NCI-H128 (cell line): ENCODE measurements at regions not wholly inside any gene's neighbourhood (a gene's known extent, or its start where the extent isn't known, plus 50 kb on each side); places are given as distances from the start of the nearest gene placed in this dataset.

Source experiments
- DNase-seq: peaks from one replicate; lab custom pipeline; 2025; ENCODE audit not compliant: unreplicated experiment; lab: John Stamatoyannopoulos, UW

DNA sequence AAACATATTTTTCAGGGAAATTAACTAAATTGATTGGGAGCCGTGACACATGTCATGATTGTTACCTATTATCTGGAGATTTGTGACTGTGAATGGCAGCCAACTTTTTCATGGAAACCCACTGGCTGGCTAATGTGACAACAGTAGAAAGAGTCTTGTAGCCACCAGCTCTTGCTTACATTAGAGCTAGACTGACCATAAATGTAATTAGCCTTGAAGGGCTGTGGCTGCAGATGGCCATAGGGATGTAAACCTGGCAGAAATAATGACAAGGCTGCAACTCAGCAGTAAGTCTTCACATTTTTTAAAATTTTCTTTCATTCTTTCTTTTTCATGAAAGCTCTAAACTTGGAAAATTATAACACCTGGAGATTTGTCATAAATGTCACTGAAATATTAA lies 168.2 kb upstream of the ROBO2 start:
- no peak for DNase-seq

DNA sequence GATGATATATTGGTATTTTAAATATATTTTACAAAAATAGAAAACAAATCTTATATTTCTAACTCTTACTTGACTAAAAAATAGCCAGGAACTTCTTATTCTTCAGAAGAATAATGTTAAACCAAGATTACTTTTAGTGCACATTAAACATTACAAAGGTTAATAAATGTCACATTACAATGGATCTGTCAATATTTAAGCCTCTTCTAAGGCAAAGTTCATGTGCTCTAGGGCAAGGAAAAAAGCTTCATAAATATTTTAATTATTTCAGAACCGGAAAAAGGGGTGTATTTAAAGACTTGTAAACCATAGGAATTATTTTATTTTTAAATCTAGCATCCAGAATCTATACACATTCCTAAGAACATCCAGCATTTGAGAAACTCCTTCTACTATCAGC lies 166.9 kb upstream of the ROBO2 start:
- DNase-seq = no peak

DNA sequence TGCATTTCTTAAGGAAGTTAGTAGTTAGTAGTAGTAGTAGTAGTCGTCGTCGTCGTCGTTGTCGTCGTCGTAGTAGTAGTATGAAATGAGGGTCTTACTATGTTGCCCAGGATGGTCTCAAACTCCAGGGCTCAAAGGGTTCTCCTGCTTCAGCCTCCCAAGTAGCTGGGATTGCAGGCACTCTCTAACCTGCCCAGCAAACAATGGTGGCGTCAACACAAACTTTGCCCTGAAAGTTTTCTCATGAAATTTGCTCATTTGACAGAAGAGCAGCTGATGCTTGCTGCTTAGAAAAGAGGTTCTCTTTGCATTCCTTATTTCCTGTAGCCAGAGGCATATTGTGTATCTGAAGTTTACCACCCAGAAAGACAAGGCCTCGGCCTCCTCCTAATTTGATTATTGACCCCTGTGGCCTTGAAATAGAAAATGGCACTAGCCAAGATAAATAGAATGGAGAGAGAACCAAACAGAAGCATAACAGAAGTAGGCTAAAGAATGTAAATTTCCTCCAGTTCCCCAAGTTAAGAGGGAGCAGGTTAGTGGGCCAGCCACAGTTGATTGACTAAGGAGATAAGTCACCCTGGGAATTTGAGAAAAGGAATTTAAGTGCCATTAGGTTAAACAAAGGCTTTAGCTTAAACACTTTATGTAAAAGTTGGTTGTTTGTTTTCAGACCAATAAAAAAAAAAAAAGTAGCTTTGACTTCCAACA lies 166.2 kb upstream of the ROBO2 start:
- DNase-seq = no peak

DNA sequence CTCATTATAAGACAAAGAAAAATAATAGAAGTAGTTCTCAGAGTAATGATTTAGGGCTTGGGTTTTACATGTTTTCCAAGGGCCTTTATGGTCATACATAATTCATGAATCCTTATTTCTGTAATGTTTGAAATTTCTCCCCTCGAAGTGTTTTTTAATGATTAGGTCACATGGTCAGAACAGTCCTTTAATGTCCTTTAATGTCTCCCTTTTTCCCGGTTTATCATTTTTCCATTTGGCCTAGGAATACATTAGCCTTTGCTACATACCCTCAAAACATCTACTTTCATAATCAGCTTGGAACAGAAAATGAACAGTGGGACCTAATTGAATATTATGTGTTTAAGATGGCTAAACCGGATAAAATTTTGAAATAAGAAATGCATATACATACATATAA lies 159.9 kb upstream of the ROBO2 start:
- DNase-seq = no peak

DNA sequence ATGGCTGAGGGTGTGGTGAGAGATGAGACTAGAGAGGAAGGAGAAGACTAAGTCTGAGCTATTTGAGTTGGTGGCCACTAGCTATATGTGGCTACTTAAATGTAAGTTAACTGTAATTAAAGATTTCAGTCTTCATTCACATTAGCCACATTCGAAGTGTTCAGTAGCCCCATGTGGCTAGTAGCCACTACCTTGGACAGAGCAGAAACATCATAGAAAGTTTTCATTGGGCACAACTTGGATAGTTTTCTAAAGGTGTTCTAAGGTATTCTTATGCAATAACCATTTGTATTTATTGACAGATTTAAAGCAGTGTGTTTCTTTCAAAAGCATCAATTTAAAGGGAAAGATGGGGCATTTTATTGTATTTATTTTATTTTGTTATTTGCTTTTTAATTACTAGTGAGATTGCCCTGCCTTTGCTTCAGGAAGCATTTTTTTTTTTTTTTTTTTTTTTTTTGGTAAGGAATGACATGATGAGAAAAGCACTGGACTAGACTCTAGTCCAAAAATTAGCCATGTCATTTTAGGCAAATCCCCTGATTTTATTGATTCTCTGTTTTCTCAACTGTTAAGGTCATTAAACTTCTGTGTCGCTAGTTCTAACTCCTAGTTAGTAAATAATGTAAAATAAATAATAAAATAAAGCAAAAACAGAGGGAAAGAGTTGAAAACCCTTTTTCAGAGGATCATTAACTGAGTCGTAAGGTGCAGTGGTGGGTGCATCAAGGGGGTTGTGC lies 153.0 kb upstream of the ROBO2 start:
- no peak for DNase-seq

DNA sequence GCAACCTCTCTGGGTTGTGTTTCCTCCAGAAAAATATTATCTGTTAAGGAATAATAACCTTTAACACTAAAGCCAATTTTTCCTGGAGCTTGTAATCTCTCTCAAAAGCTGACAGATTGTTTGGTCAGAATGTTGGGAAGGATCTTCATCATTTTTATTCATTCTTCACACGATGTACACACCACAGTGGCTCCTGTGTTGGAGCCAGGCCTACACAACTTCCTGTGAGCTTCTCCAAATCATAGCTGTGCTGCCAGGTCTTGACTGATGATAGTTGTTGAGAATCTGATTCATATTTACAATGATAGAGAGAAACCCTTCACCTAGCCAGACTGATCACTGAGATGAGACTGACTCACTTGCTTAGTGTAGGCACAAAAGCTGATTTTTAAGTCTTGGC lies 151.0 kb upstream of the ROBO2 start:
- DNase-seq = no peak

DNA sequence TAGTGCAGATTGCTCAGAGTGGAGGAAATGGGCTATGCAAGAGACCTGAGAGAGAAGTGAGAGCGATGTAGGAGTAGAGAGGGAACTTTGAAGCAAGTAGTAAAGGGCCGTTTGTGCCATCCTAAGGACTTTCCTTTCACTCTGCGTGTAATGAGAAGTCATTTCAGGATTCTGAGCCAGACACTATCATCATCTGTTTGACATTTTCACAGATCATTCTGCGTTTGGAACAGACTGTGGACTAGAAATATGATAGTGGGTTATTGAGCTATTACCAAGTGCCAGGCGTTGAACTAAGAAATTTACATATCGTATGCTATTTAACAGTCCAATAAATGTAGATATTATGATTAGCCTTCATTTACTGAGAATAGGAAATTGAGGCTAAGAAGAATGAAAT lies 150.0 kb upstream of the ROBO2 start:
- no peak for DNase-seq

DNA sequence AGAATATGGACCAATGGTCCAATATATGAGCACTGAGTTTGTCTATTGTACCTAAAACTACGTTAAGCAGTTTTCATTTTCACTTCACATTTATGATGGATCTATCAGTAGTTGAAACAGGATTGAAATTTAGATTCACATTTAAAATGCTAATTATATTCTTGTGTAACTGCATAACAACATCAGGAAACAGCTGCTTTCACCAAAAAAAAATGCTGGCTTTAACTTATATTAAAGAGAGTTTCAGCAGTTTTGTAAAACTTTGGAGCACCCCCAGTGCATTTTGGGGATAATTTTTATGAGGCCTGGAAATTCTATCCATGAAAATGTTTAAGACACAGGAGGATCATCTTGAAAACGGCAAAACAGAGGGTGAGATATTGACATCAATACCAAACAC lies 142.8 kb upstream of the ROBO2 start:
- no peak for DNase-seq

DNA sequence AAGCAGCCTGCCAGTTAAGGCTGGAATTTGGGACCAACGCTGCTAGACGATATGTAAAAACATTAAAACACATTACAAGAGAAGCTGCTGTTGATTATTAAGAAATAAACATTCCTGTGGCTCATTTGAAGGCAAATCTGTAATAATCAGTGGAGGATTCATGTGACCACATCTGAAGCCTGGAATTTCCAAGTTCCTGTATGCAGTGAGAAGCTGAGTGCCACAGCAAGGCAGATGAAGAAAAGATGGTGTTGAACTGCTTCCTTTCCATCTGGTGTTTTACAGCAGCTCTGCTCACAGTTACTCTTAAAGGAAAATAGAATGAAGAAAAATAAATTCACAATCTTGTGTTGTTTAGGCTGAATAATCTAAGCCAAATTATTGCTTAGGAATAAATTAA lies 139.3 kb upstream of the ROBO2 start:
- no peak for DNase-seq

DNA sequence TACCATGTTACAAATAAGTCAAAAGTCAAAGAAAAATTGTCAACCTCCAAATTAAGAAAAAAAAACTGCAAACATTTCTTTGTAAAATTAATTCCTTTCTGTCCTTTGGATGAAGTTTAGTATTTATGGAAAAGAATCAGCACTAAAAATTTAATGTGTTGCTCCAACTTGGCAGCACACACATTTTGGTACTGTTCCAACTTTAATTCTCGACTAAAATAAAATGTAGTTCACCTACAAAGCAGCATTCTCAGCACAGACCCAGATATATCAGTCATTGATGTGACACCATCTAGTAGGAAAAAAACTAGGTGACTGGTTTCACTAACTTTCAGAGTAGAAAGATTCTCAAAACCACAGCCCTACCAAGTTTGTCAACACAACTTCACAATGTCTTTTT lies 131.7 kb upstream of the ROBO2 start:
- DNase-seq = no peak

DNA sequence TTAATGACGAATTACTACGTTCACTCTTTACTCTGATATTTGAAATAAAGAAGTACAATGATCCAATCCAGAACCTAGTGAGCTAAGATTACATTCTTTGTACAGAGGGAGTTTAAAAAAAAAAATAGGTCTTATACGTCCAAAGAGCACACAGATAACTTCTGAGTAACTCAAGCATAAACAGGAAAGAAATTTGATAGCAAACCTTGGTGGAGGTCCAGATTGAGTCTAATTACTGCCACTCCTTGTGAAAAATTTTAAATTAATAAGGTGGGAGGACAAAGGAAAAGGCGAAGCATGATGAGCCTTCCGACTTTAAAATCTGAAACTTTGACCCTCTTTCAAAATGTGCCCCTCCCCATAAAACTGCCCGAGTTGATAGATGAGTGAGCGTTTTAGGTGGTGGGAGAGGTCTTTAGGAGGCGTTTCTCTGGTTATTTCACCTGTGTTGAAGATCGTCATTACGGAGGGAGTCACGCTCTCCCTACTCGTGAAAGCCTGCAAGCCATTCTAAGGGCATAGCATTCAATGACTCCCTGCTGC lies 127.0 kb upstream of the ROBO2 start:
- no peak for DNase-seq

DNA sequence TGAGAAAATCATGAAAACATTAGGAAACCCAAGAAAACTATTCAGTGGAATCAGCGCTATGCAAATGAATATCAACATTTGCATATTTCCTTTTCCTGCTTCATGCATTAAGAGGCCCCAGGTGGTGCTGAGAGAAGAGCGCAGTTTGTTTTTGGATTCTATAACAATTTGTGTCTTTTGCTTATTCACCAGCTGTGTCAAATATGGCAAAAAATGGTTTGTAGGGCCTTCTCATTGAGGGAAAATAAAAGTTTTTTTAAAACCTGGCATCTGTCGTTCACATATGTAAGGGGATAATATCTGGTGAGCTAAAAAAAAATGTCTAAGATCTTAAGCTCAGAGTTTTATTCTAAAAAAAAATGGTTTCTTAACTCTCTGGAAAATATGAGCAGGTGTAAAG lies 122.5 kb upstream of the ROBO2 start:
- DNase-seq = no peak

DNA sequence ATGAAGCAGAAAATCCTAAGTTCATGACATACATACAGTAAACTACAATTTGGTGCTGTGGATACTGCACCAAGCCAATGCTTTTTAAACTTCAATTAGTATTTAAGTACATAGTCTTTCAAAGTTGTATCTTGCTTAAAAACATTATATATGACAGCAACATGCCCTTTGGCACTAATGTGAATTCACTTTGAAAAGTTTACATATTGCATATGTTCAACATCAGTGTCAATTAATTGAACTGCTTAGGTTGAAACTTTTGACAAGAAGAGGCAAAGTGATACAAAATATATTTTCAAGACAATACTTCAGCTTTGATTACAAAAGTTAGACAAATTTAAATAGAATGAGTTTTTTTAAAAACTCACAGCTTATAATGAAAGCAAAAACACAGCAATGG lies 119.4 kb upstream of the ROBO2 start:
- DNase-seq = no peak

DNA sequence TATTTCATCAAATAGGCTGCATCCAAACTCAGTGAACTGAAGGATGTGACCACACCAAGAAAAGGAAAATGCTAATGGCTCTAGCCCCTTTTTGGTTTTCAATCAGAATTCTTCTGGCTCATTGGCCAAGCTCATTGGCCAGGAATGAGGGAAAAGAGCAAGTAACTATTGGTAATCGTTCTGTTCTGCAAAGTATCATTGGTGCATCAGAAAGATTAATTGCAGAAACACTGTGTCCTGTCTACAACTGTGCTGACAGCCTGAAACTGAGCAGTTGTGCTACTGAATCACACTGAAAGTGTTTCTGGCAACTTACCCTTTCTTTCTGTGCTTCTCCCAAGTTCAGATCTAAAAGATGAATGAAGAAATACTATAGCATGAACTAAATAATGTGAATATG lies 116.4 kb upstream of the ROBO2 start:
- no peak for DNase-seq

DNA sequence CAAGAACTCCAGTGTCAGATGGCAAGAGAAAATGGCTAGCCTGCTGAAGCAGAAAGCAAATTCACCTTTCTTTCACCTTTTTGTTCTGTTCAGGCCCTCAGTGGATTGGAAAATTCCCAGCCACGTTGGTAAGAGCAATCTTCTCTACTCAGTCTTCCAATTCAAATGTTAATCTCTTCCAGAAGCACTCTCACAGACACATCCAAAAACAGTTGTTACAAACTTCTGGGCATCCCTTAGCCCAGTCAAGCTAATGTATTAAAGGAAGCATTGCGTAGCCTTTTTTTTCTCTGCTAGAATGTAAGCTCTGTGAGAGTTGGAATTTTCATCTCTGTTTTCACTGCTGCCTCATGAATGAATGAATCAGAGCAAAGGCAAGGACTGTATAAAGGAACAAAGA lies 109.2 kb upstream of the ROBO2 start:
- DNase-seq = no peak

DNA sequence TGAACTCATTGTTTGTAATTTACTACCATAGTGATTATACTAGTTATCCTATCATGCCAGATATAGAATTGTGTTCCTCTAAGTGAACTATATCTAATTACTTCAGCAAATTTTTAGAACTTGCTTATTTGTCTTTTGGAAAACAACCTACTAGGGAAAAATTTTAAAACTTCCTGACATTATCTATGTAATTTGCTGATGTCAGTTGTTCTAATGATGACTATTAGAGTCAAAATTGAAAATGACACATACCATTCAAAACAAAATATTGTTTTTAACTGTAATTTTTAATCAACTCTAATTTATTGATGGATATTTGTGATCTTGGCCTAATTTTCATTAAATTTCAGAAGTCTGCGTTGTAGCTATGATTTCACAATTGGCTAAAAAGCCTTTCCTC lies 106.7 kb upstream of the ROBO2 start:
- DNase-seq = no peak

DNA sequence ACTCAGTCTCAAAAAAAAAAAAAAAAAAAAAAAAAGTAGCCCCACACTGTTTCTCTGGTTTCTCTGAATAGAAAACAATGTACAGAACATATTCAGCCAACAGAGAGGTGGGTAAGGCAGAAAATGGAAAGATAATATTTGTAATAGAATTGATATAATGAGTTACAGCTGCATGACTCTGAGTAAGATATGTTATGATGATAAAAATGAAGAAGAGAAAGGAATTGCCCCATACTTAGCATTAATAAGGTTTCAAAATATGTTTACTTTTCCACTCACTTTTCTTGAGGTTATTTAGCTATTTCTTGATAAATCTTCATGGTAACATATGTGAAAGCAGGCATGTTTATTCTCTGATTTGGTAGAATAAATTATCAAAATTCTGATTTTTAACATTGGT lies 100.9 kb upstream of the ROBO2 start:
- DNase-seq = no peak

DNA sequence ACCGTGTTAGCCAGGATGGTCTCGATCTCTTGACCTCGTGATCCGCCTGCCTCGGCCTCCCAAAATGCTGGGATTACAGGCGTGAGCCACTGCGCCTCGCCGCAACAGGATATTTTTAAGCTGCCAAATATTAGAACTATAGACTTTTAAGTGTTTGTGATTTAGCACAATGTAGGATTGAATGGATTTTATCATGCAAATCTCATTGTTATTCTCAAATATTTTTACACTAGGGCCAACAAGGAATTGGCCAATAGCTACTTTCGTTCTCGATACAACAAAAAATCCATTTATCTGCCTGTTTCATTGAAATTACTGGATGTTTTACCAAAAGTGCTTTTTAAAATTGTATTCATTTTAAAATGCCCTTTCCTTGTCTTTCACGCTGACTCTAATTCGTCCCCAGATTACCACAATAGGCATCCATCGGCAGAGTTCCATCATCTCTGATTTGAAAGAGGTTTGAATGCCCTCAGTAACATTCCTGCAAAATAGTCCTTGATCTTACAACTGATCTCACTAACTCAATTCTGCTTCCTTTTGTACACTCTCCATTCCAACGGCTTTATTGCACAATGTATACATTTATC lies 99.6 kb upstream of the ROBO2 start:
- DNase-seq = no peak

DNA sequence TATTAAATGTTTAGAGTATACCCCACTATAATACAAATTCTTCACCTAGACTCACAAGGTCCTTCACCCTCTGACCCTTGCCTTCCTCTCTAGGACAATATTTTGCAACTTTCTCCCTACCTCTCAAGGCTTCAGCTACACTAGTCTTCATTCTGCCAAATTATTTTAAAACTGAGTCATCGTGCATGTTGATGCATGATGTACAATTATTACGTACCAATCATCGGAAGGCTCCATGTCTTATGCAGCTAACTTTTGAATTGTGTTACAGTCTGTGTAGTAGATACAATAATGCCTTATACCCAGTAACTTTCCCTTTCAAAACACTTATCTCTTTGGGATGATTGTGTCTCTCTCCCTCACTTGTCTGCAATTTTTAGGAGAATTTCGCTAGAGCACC lies 98.5 kb upstream of the ROBO2 start:
- DNase-seq = no peak

DNA sequence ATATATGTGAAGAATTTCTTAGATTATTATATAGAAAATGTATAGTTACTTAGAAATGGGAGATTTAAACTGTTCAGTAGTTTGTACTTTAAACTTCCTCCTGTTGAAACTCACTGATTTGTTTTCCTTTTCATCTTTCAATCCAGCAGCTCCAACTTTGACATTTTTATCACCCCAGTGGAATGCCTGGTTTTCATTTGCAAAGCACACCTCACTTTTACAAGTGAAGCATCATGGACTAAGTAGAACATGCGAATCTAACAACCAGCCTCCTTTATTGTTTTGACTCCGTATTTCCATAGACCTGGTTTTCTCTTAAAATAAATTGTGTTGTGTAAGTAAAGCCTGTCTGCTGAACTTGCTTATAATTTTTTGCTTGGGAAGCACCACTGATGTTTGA lies 97.8 kb upstream of the ROBO2 start:
- DNase-seq = no peak

DNA sequence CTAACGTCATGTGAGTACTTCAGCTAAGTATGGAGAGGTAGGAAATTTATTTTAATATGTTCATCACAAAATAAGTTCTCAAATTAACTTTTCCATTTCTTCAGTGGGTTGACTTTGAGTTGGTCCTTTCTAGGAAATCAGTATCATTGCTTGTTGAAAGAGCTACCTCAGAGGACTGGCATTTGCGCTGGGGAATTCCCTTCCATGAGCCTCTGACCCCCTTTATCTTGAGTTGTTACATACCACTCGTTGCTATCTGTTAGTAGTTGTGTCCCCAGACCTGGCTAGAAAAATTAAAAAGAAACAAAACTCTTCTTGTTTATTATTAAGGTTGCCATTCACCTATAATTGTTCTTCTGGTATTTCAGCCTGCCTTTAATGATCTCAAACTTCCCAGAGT lies 96.8 kb upstream of the ROBO2 start:
- DNase-seq = no peak

DNA sequence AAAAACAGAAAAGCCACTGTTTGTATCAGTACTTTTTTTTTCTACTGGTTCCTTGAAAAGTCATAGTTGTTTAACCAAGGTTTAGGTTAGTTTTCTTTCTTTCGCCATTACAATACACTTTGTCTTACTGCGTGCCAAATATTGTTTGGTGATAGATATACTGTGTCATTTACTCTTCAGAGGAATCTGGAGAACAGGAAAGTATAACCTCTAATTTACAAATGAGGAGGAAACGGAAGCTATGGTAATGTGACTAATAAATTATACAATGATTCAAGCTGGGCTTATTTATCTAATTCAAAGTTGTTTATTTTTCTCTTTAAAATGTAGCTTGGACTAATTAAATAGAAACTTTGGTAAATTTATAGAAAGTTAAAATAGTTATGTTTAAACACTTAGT lies 96.2 kb upstream of the ROBO2 start:
- DNase-seq = no peak
